HL-60 (cell line): ENCODE measurements at regions not wholly inside any gene's neighbourhood (a gene's known extent, or its start where the extent isn't known, plus 50 kb on each side); places are given as distances from the start of the nearest gene placed in this dataset.

Experiments used
- GABPA ChIP-seq: IDR thresholded peaks from 2 replicates; pipeline ENCODE4 v1.6.1; 2012; ENCODE audit warnings: low read depth
- TF ChIP-seq, protein P1 (sequence below): IDR thresholded peaks from one replicate; pipeline ENCODE4 v1.5.1; 2011; ENCODE audit warnings: low read length, control low read depth, inconsistent platforms; ENCODE audit not compliant: insufficient read depth
- TF ChIP-seq, protein P2 (sequence below): IDR thresholded peaks from 2 replicates; pipeline ENCODE4 v1.6.1; 2012; ENCODE audit warnings: low read depth; ENCODE audit not compliant: insufficient replicate concordance

DNA sequence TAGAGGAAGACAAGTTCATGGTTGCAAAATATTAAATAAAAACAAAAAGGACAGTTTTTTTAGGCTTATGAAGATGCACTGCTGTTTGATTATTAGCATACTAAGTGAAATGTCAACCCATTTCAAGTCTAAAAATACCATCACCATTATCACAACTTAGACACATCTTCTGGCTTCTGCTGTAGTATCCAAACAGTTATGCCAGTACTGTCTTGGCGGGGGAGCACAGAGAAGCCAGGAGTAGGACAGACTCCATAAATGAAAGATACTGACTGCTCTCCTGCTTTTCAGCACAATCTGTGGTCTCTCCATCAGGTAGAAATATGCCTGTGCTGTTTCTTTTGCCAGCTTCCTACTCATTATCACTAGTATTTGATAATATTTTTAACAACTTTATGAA, 179.2 kb upstream of the DSEL start:
- TF ChIP-seq, protein P1, sequence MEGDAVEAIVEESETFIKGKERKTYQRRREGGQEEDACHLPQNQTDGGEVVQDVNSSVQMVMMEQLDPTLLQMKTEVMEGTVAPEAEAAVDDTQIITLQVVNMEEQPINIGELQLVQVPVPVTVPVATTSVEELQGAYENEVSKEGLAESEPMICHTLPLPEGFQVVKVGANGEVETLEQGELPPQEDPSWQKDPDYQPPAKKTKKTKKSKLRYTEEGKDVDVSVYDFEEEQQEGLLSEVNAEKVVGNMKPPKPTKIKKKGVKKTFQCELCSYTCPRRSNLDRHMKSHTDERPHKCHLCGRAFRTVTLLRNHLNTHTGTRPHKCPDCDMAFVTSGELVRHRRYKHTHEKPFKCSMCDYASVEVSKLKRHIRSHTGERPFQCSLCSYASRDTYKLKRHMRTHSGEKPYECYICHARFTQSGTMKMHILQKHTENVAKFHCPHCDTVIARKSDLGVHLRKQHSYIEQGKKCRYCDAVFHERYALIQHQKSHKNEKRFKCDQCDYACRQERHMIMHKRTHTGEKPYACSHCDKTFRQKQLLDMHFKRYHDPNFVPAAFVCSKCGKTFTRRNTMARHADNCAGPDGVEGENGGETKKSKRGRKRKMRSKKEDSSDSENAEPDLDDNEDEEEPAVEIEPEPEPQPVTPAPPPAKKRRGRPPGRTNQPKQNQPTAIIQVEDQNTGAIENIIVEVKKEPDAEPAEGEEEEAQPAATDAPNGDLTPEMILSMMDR, result no peak
- TF ChIP-seq GABPA, result no peak
- TF ChIP-seq, protein P2, sequence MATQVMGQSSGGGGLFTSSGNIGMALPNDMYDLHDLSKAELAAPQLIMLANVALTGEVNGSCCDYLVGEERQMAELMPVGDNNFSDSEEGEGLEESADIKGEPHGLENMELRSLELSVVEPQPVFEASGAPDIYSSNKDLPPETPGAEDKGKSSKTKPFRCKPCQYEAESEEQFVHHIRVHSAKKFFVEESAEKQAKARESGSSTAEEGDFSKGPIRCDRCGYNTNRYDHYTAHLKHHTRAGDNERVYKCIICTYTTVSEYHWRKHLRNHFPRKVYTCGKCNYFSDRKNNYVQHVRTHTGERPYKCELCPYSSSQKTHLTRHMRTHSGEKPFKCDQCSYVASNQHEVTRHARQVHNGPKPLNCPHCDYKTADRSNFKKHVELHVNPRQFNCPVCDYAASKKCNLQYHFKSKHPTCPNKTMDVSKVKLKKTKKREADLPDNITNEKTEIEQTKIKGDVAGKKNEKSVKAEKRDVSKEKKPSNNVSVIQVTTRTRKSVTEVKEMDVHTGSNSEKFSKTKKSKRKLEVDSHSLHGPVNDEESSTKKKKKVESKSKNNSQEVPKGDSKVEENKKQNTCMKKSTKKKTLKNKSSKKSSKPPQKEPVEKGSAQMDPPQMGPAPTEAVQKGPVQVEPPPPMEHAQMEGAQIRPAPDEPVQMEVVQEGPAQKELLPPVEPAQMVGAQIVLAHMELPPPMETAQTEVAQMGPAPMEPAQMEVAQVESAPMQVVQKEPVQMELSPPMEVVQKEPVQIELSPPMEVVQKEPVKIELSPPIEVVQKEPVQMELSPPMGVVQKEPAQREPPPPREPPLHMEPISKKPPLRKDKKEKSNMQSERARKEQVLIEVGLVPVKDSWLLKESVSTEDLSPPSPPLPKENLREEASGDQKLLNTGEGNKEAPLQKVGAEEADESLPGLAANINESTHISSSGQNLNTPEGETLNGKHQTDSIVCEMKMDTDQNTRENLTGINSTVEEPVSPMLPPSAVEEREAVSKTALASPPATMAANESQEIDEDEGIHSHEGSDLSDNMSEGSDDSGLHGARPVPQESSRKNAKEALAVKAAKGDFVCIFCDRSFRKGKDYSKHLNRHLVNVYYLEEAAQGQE, result no peak
